HG03354 (cell line): ENCODE measurements at regions not wholly inside any gene's neighbourhood (a gene's known extent, or its start where the extent isn't known, plus 50 kb on each side); places are given as distances from the start of the nearest gene placed in this dataset.

Experiments
- ATAC-seq: cut with Tn5 transposase; IDR thresholded peaks from one replicate; pipeline ENCODE4 v1.9.1; 2021; ENCODE audit warnings: mild to moderate bottlenecking; ENCODE audit not compliant: unreplicated experiment, poor library complexity, severe bottlenecking

DNA sequence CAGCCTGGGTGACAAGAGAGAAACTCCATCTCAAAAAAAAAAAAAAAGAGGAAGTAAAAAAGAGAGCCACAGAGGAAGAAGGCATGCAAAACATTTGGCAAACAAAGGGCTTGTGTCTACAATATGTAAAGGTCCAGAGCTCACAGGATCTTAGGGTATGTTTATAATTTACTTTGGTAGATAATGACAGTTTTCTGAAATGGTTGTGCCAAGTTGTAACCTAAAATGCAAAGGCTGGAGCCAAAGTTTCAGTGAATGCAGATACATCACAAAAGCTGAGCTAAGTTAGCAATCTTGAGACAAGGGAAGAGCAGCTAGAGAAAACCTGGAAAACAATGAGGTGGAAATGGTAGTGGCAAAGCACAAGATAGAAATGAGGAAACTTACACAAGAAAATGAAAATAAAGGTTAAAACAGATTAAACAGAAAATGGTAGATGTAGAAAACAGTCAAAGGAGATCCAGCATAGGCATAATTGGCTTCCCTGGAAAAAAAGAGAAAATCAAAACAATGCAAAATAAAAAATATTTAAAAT, 77.5 kb upstream of the HK2 start:
- ATAC-seq, result peak; percentile 79

- no peak for ATAC-seq
Measured at GRCh38 chr2:74759986-74760385, 73.9 kb upstream of the HK2 start.

DNA sequence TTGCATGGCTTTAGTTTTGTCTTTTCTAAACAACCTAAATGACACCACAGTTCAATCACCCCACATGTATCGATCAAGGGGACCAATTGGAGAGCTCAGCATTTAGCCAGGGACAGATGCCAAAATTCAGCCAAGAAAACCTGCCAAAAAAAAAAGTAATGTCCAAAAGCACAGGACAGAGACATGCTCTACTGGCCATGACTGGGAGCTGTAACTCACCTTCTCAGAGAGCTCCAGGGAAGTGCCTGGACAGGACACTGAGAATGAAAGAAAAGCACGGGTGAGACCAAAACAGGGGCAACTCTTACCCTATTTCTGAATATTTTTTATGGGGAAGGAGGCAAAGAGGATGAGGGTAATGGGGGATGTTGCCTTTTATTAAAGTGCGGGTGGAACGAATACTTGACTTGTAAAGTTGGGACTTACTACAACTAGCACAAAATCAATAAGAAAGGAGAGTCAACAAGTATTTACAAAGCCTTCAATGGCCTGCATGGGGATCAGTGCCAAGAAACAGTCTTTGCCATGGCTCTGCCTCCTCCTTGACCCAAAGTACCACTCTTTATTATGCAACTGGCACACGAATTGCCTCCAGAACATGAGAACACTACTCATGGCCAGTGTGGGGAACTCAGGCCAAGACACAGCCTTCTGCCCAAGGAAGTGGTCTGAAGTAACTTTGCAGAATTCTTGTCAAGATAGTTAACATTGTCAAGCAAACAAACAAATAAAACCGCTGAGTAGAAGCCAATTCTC, 72.9 kb upstream of the HK2 start:
- no peak for ATAC-seq

DNA sequence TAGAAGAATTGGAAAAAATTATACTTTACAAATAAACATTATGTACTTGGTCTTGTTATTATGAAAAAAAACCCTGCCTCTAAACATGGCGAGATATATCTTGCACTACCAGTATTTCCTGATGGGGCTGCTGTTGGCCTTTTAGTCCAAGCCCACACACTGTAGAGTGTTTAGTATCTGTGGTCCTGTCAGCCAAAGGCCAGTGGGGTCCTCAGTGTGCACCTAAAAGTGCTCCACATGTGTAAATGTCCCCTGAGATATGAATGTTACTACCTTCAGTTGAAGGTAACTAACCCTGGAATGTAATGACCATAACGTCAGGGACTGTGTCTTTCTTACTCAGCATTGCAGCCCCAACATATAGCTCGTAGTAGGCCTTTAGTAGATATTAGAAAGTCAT, 71.1 kb upstream of the HK2 start:
- ATAC-seq, result no peak

DNA sequence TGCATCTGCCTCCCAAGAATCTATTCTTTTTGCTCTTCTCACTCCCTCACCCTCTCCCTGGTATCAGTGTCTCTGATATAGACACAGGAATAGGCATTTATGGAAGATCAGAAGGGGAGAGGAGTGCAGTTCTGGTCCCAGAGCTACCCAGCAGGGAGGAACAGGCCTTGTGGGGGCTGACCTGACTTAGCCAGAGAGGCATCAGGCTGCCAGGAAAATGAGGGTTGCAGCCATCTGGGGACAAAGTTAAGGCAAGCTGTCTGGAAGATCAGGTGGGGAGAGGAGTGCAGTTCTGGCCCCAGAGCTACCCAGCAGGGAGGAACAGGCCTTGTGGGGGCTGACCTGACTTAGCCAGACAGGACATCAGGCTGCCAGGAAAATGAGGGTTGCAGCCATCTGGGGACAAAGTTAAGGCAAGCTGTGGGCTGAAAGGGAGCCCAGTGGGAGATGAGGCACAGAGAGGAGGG, 69.9 kb upstream of the HK2 start:
- no peak for ATAC-seq

- ATAC-seq, result peak; percentile 59
Measured at GRCh38 chr2:74764429-74765272, 69.3 kb upstream of the HK2 start.

- ATAC-seq, result no peak
Measured at GRCh38 chr2:74766780-74767179, 67.1 kb upstream of the HK2 start.

DNA sequence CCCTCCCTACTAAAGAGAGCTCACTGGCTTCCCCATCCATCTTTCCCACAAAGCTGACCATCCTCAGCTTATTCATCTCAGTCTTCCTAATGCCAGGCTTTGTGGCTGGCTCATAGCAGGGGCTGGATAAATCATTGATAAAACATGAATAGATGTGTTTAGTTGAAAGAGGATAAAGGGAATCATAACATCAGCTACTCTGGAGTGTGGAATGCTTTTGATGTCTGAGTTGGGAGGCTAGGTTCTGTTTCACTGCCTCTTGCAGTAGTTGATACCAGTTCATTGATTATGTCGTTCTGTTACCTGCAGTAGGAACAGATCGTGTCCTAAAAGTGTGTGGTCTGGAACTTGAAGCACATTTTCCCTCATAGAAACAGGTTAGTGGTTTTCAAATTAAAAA, 66.3 kb upstream of the HK2 start:
- ATAC-seq, result no peak

- no peak for ATAC-seq
Measured at GRCh38 chr2:74768401-74768914, 65.5 kb upstream of the HK2 start.

GRCh38 chr2:74772046-74772445, 61.9 kb upstream of the HK2 start:
- no peak for ATAC-seq

DNA sequence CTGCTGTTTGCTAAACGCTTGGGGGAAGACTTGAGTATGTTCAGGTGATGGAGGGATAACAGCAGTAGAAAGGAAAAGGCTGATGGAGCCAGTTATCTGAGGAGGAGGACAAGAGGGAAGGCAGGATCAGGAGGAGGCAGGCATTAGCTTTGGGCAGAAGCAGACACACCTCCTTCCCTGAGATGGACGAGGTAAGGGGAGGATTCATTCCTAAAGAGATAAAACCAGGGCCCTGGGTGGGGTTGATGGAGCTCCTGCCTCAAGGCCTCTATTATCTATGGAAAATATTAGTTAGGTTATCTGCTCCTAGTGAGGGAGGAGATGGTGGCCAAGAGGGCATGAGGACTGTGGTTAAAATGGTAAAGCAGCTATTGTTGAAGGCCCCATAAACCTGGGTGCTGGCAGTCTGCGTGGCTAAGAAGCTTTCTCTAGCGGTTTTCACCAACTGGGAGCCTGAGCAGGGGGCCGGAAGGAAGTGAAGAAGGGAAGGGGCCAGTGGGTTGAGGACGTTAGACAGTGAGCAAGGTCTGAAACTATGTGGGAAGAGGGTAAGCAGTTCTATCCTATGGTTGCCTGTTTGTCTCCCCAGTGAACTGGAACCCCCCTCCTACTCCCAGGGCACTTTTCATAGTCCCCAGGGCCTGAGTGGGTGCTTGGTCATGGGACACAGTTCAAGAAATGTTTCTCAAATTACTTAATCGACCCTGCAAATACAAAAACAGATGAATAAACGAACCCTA, 56.6 kb upstream of the HK2 start:
- no peak for ATAC-seq

DNA sequence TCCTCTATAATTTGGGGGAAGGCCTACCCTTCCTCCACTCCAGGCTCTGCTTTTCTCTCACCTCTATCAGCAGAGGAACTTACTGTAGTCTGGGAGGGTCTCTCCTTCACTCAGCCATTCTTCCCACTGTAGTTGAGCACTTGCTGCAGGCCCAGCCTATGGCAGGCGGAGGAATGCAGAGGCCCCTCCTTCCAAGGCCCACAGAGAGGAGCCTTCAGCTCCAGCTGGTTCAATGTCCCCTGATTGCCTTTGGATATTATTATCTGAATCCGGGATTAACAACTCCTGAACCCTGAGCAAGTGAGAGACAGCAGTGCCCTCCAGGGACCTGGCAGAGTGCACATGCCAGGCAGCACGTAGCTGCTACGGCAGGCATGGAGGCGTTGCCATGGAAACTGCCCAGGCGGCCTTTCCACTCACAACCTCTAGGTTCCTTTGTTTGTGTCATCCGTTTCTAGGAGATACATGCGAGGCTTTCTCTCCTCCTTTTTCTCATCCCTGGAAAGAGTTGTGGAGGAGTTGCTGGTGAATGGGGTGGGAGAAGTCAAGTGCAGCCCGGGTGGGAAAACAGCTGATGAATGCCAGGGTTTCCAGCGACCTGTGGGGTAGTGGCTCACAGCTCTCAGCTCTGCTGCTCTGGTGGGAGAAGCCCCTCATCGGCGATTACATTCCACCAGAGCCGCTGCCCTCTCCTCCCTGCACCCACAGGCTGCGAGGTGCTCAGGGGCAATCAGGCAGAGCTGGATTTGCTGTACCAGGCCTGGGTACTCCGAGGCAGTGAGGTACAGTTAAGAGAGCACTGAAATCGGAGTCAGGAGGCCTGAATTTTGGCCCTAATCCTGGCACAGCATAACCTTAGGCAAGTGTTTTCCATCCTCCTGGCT, 55.3 kb upstream of the HK2 start:
- ATAC-seq, result no peak

GRCh38 chr2:74779265-74779558, 54.7 kb upstream of the HK2 start:
- ATAC-seq, result no peak

GRCh38 chr2:74779587-74780135, 54.3 kb upstream of the HK2 start:
- no peak for ATAC-seq
